Hematopoietic multipotent progenitor cell treated with erythropoietin and hydrocortisone succinate and interleukin-3 and kit ligand, for 15 days (in vitro differentiated cells): ENCODE measurements at regions not wholly inside any gene's neighbourhood (a gene's known extent, or its start where the extent isn't known, plus 50 kb on each side); places are given as distances from the start of the nearest gene placed in this dataset.

Experiments used
- DNase-seq: peaks from one replicate; pipeline ENCODE4 v3.0.0-alpha.2; 2015; ENCODE audit warnings: low spot score

DNA sequence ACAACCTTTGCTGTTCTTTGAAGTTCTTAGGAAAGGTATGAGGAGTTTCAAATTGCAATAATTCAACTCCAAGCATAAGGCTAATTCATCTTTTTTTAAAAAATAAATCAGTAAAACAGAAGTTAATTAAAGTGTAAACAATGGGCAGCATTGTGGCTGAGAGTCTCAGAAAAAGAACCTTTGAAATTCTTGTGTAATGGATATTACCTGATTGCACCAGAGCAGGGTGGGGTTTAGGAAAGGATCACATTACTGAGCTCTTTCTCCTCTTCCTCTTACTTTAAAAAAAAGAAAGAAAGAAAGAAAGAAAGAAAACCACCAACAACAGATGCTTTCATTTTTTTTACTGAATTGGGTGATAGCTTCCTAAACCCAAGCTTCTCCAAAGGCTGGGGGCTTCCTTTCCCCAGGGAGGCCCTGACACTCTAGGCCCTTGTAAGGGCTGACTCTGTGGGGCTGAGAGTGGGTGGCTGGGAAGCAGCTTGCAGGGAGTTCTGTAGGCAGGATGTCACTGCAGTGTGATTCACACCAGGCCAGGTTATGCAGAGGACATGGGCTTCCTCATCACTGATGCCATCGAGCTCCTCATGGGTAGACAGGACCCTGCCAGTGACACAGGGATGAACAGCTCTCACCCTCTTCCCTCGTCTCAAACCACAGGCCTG is 564.5 kb downstream of the FGF9 start:
- DNase-seq = no peak

DNA sequence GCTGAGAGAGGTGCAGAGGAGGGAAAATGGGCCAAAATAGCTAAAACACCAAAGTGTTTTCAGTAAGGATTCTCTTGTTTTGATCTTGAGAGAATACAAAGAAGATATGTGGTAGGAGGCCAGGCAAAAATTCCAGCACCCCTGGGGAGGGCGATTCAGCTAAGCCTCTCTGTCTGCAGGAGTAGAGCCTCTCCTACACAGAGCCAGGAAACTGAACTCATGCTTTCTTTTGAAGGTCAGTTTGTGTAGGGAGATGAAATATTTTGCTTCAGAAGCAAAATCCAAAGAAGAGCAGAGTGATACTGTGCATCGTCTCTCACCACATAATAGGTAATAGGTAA is 565.0 kb downstream of the FGF9 start:
- DNase-seq = no peak

DNA sequence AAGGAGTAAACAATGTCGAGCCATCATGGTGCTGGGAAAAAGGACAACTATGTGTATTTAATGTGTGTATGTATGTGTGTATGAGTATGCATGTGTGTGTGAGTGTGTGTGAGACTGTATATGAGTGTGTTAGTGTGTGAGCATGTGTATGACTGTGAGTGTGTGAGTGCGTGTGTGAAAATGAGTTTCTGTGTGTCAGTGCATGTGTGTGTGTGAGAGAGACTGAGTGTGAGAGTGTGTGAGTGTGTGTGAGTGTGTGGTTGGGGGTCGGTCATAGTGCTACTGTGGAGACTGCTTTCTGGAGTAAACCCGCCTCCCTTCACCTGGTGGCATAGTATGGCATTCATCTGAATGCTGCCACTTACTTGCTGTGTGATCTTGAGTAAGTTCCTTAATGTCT is 567.4 kb downstream of the FGF9 start:
- no peak for DNase-seq

DNA sequence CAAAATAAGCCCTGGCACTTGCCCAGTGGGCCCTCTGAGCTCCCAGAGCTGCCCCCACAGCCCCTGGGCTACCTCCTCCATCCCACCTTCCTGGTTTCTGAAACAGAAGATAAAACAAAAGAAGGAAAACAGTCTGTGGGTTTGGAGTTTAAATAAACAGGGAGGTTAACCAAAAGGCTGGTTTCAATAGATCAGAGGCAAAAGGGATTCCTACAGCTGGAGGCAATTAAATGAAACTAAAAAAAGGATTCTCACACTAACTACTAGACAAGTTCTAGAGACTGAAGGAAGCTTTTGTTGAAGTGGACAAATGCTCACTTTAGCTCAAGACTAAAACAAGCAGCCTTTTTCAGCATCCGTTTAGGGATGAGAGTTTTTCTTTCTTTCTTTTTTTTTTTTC is 569.8 kb downstream of the FGF9 start:
- no peak for DNase-seq

DNA sequence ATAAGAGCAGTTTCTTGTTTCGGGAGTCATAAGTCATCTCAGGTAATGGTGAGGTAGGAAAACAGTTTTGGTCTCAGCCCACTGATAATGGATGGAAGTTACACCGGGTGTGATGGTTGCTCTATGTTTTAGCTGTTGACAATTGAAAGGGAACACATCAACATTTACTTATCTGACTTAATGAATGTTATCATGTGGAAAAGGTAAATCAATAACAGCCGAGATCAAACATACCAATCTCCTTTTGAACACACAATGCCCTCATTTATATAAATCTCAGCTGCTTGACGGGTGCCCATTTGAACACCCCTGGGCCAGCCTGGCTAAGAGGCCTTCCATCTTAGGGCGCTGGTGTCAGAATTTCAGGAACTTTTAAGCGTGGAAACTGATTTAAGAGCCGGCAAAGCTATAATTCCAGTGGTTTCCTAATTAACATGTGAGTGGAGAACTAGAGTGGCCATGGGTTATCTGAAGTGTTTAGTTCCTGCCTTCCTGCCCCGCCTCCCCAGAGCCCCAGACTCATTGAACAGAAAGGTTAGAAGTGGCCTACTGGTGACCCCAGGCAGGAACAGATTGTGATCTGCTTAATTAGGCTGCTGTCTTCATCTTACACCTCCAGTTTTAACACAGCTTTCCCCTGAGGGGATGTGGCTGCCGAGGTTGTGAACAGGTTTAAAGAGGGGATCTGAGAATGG is 572.7 kb downstream of the FGF9 start:
- no peak for DNase-seq

DNA sequence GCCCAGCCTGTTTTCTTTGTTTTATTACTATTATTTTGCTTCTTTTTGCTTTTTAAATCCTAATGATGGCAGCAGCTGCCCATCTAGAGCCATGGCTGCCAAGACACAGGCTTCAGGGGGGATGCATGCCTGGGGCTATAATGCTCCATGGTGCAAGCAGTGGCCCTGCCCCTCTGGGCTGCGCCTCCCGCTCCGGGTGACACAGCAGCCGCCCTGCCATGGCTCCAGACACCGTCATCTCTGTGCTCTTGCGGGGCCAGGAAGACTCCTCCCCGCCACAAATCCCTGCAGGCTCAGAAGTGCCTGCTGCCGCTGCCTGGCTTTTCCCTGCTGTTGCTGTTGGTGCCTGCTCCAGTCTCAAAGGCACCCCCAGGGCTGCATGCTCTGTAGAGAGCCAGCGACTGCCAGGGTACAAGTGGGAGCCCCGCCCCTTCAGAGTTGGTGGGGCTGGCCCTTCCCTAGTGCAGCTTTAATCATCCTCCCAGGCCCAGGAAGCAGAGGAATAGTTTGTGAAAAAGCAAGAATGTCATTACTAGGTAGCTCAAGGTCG is 581.5 kb downstream of the FGF9 start:
- DNase-seq = no peak

DNA sequence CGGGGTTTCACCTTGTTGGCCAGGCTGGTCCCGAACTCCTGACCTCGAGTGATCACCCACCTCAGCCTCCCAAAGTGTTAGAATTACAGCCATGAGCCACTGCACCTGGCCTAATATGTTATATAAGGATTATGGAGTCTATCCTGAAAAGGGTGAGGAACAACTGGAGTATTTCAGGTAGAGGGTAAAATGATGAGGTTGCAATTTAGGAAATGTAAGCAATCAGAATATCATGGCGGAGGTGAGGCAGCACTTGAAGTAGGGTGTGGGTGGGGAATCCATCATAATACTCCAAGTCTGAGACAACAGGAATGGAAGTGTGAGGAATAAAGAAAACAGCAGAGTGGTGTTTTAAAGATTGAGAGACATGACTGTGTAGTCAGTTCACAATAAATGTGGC is 582.2 kb downstream of the FGF9 start:
- no peak for DNase-seq

DNA sequence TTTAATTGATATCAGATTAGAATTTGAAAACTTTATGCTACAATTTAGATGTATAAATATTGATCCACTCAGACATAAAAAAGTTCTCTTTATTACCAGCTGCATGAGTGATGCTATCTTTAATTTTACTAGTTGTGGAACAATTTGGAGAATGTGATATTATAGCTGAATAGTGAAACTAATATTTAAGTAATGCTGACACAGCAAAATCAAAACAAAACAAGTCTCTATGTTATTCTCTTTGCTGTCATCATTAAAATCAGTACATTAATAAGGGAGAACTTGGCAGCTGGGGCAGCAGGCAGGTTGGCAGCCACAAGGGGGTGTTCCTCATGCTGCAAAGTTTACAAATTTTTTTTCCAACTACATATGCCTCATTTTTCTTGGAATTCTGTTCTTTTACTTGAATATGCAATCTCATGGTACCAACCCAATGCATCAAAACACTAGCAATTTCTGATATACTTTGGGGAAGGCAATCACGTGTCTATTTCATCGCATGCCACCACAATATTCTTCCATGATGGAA is 585.3 kb downstream of the FGF9 start:
- DNase-seq = no peak

DNA sequence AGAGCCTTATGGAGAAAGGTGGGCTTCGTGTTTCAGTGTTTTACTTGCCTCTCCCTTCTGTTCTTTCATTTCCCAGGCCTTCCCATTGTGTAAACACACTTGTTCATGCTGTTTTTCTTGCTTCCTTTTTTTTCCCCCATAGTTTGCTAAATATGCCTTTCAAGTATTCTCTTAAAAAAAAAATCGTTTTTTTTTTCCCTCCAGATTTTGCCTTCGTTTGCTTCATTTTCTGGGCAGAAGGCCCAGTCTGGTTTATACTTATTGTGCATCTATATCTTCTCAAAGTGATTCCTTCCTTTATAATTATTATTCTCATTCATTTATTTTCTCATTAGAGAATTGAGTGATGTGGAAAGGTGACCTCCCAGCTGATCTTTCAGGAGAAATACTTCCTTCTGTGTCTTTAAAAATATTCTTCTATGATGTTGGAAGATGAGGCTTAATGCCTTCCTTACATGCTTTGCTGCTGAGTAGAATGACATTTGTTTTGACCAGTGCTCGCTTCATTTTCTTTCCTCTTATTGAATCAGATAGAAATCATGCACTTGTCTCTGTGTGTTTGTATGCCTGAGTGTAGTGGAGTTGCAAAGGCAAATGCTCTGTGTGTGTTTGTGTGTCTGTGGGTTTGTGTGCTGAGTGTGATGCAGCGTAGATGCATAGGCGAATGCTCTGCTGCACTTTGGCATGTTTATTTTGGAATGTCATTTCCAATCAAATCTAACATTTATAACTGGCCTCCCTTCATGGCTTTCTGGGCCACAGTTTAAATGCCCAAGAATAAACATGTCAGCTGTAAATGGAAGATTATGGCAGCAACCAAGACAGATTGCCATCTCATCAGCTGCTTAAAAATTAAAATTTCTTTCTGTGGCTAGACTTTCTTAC is 591.4 kb downstream of the FGF9 start:
- no peak for DNase-seq

DNA sequence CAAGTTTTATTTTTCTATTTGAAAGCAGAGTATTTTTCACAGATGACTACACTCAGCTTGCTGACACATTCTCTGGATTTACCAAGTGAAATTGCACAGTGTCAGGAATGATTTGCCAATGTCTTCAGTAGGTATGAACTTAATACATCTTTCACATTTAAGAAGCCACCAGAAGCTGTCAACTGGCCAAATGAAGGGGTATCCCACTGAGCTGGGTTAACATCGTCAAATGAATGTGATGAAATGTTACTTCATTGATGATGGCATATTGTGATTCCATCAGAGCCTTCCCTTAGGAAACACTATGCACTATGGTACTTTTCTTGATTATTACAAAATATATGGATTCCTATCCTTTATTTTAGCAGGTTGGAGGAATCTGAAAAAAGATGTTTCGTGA is 592.3 kb downstream of the FGF9 start:
- DNase-seq = no peak

DNA sequence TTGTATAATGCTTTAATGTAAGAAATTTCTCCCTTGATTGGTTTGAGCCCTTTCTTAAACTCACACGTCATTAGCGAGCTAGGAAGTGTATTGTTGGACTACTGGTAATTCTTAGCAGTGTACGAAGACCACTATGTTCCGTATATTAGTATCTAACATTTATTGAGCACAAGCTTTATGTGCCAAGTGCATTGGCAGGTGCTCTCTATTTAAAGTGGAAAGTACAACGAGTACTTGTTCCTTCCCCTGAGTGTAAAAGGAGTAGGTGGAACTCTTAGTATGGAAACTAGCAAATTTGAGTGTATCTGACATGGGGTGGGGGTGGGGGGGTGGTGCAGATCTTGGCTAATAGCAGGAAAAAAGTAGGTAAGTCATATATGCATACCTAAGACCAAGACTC is 594.7 kb downstream of the FGF9 start:
- DNase-seq = no peak

DNA sequence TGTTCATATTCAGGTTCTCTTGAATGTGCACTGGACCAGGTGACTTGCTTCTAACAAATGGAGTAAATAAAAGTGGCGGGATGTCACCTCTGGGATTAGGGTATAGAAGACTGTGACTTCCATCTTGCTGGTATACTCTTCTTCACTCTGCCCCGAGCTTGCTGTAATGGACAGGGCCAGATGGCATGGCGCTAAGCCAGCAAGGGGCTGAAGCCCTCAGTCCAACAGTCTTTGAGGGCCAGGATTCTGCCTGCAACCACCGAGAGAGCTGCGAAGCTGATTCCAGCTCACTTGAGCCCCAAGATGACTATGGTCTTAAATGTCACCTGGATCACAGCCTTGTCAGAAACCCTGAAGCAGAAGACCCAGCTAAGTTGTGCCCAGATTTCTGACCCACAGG is 600.0 kb downstream of the FGF9 start:
- DNase-seq = no peak

DNA sequence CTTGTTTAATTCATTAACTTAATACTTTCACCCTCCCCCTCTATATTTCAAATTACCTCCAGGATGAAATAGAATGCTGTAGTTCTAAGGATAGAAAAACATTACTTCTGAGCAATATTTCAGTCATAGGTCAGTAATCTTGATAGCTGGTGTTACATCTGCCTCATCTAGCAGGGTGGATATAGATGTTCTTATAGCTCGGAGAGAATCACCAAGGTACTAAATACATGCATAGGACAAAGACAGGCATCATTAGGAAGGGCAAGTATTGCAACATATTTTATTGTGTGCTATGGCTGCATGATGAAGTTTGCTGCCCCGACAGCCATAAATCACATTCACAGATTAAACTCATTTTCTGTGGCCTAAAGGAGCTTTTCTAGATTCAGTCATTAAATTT is 601.0 kb downstream of the FGF9 start:
- DNase-seq = no peak

DNA sequence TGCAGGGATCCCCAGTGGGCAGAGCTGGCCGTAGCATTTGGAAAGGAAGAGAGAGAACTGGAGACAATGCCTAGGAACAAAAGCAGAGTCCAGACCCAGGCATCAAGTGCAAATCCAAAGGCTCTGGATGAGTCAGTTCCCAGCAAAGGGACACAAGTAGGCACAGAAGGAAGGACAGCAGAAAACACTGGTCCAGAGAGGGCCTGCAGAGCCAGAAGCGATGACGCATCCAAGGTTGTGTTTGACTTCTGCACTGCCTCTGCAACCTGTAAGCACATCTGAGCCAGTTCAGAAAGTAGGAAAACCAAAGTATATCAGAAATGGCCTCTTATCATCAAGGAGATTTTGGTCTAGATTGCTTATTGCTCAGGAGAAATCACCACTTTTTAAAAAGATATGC is 604.5 kb downstream of the FGF9 start:
- DNase-seq = no peak

DNA sequence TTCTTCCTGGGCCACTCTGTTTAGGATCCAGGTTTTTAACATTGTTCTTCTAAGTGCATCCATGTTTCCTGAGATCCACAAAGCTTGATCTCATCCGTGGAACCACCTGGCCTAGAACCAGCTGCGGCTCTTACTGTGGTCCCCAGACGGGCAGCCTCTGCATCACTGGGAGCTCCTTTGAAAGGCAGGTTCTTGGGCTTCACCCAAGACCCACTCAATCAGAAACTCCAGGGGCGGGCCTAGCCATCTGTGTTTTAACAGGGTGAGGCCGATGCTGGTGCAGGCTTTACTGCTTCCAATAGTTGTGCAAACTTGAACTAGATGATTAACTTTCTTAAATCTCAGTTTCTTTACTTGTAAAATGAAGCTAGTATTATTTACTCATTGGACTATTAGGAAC is 605.7 kb downstream of the FGF9 start:
- DNase-seq = no peak

DNA sequence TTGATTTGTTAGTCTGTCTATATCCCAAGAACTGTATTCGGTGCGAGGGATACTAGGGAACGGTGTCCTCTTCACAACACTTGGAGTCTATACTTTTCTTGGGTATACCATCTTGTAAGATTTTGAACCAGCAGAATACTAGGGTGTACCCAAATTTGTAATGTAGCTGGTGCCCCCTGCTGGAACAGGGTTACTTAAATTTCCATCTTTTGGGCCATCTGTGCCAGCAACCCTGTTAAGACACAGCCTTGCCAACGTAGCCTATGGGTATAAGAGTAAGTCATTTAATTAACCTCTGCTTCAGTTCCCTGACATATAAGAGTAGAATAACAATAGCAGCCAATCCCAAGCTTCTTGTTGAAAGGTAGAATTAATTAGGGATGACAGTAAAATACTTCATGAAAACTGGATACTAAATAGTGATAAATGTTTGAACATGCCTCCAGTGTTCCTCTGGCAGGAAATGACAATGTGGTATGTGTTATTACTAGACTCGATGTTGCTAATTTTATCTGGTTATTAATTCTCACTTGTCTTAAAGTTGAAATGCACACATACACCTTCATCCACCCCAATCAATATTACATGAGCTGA is 607.6 kb downstream of the FGF9 start:
- peak; percentile 5 for DNase-seq

DNA sequence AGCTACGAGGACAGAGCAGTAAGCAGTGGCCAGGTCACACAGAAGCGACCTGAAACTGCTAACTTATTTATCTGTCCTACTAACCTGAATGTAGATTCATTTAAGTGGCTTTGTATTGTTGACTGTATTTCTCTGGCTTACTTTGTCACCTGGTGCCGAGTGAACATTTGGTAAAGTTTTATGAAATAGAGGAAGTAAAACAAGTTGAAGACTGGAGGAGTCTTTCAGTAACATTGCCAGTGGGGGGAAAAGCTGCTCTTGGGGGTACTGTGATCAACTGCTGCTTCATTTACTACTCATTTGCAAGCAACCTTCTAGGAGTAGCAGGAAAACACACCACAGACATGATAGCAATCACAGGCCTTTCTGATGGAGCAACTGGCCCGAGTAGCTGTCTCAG is 615.0 kb downstream of the FGF9 start:
- DNase-seq = no peak

DNA sequence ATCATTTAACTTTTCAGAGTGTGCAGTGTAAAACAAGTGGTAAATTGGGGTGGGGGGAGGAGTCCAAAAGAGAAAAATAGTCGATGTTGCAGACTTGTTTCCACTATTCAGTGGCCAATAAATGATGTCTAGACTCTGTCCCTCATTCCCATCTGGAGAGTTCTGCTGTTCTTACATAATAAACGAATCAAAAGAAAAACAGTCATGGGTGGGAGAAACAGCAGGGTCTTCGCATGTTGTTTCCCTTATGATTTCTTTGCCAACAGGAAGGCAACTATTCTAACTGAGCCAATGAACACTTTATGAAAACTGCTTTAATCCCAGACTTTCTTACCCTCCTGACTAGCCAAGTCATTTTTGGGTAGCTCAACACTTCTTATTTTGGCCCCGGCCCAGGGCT is 615.5 kb downstream of the FGF9 start:
- DNase-seq = no peak

DNA sequence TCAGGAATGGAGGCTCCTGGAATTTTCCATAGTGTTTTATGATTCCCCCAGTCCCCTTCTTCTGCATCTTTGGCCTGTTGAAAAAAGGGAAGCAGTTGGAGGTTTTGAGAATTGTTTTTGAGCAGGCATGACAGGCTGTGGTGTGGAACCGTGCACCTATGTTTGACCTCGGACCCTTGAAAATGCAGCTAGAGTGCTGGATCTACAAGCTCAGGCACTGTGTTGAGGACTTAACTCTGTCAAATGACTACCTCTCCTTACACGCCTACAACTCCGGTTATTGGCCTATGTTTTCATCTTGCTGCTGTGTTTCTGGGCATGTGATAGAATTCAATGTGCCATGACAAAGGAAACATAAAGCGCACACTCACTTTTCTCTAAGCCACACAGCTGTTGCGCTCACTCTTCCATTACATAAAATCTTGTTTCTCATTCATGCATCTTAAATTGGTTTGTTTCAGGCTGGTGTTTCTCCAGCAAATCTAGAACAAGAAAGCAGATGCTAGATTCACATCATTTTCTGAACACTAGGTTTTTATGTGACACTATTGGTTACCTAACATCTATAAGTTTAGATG is 616.6 kb downstream of the FGF9 start:
- DNase-seq = no peak

DNA sequence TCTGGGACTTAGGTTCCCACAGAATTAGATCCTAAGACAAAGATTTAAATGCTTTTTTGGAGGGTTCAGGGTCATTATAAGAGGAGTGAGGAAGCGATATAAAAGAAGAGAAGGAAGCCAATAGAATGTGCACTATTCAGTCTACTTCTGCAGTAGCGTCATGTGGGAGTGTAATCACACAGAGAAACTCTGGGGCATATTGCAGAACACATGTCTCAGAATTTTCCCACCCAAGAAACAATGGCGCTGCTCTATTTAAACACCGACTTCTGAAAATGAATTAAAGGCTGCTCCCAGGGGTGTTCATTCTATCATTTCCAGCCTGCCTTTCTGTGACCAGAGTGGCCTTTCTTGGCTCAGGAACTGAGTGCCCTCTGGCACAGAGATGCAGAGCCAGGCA is 617.6 kb downstream of the FGF9 start:
- no peak for DNase-seq

DNA sequence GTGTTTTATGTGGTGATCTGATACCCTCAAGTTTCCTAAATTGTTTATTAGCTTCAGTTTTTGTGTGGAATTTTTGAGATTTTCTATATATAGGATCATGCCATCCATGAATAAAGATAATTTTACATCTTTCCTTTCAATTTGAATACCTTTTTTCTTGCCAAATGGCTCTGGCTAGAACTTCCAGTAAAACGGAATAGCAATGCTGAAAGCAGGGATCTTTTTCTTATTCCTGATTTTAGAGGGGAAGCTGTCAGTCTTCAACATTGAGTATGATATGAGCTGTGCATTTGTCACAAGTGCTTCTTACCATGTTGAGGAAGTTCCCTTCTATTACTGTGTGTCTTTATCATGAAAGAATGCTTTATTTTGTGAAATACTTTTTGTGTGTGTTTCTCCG is 618.8 kb downstream of the FGF9 start:
- no peak for DNase-seq

DNA sequence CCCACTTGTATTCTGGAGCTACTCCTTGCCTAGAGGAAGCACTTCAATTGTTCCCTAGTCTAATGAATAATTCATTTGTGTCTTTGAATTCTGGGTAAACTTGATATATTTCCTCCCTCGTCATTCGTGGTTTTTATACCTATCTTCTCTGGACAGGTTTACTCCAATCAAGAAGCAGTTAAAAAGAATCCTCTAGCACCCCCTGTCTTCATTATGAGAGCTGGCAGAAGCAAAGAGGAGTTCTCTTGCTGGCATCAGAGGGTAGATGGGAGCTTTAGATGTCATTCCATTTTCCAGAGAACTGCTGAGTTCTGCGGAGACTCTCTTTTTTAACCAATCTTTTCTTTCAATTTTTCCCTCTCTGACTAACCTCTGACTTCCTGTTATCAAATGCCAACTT is 627.7 kb downstream of the FGF9 start:
- no peak for DNase-seq
